Skeletal muscle satellite cell (primary cell): ENCODE measurements at regions not wholly inside any gene's neighbourhood (a gene's known extent, or its start where the extent isn't known, plus 50 kb on each side); places are given as distances from the start of the nearest gene placed in this dataset.

Source experiments
- H3K27me3 ChIP-seq: 2 replicates; pipeline ENCODE4 v1.7.0; 2013; ENCODE audit warnings: low read length; ENCODE audit not compliant: control insufficient read depth, insufficient read depth
- H3K36me3 ChIP-seq: 2 replicates; pipeline ENCODE4 v1.7.0; 2013; ENCODE audit warnings: mild to moderate bottlenecking, control low read depth, low read length; ENCODE audit not compliant: insufficient read depth
- H3K4me1 ChIP-seq: 2 replicates; pipeline ENCODE4 v1.7.0; 2013; ENCODE audit warnings: low read length; ENCODE audit not compliant: control insufficient read depth, insufficient read depth
- H3K4me2 ChIP-seq: 2 replicates; pipeline ENCODE4 v1.7.0; 2013; ENCODE audit warnings: mild to moderate bottlenecking, low read length
- H3K4me3 ChIP-seq: 2 replicates; pipeline ENCODE4 v1.7.0; 2013; ENCODE audit warnings: low read length
- H3K9ac ChIP-seq: 2 replicates; pipeline ENCODE4 v1.7.0; 2013; ENCODE audit warnings: mild to moderate bottlenecking, low read depth, low read length, moderate library complexity
- H3K9me3 ChIP-seq: replicated peaks from 2 replicates; pipeline ENCODE4 v1.7.0; 2013; ENCODE audit warnings: mild to moderate bottlenecking, control low read depth, low read length

GRCh38 chr15:37220949-37221670, 120.8 kb upstream of the MEIS2 start:
- Histone ChIP-seq H3K9me3 (no peaks in the 10 kb centered on the region), H3K9ac (no peak overlapping the region), H3K4me3 (no peak overlapping the region), H3K36me3 (no peaks in the 10 kb centered on the region), H3K27me3 (no peaks in the 10 kb centered on the region), H3K4me1 (no peaks in the 10 kb centered on the region), H3K4me2 (no peak overlapping the region)

DNA sequence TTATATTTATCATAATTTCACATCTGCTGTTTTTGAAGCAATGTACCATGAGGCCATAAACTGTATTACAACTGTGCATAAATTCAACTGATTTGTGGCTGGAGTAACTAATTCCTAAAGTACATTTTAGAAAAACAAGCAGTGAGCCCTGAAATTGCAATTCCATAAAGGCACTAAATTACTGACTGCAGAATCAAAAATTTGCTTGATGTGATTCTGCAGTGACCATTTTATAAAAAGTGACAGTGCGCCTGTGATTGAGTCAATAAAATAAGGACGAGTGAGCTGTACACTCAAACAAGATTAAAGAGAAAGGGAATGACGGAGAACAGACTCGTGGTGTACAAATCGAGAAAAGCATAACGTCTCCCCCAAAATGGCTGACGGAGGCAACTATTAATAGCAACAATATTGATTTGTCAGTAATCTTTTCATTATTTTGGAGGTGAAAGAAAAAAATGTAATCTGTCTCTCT, 121.4 kb upstream of the MEIS2 start:
- Histone ChIP-seq H3K4me1 (no peaks in the 10 kb centered on the region), H3K9ac (no peak overlapping the region), H3K27me3 (no peaks in the 10 kb centered on the region), H3K9me3 (no peaks in the 10 kb centered on the region), H3K4me2 (no peak overlapping the region), H3K4me3 (no peak overlapping the region), H3K36me3 (no peaks in the 10 kb centered on the region)

- H3K36me3 ChIP-seq = no peaks in the 10 kb centered on the region
- H3K4me3 ChIP-seq = no peak overlapping the region
- no peaks in the 10 kb centered on the region for H3K27me3 ChIP-seq
- no peak overlapping the region for H3K4me2 ChIP-seq
- no peaks in the 10 kb centered on the region for H3K4me1 ChIP-seq
- no peaks in the 10 kb centered on the region for H3K9me3 ChIP-seq
- no peak overlapping the region for H3K9ac ChIP-seq
Measured at GRCh38 chr15:37223089-37223488, 122.7 kb upstream of the MEIS2 start.

DNA sequence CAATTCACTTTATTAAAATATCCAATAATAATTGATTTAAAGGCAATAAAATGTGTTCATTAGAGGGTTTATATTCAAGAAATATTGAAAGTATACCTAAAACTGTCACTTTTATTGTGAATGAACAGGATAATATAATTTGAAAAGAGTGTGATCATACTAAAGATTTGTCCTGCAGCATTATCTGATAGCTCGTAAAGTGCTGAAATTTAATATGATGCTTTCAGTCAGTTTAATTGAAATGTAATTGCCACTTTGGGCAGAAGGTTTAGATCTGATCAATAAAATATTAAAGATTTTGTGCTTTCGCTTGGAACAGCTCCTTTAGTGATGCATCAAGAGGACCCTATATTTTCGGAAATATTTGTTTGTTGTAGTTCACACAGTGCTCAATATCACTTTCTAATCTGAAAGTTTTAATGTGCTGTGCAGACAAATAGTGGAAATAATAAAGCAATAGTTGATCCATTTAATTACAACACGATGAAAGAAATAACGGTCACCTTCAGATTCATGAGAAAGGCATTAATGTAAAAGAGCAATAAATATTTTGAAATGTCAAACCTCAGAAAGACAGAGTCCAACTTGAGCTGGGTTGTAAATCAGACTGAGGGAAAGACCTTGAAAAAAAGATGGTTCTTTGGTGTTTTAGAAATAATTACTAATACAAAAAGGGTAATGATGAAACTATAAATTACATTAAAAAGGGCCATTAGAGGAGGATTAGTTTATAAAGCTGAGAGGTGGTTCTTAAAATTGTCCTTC, 129.7 kb upstream of the MEIS2 start:
- Histone ChIP-seq H3K4me1 (no peaks in the 10 kb centered on the region), H3K36me3 (no peaks in the 10 kb centered on the region), H3K4me2 (no peak overlapping the region), H3K9ac (no peak overlapping the region), H3K27me3 (no peaks in the 10 kb centered on the region), H3K4me3 (no peak overlapping the region), H3K9me3 (no peaks in the 10 kb centered on the region)

DNA sequence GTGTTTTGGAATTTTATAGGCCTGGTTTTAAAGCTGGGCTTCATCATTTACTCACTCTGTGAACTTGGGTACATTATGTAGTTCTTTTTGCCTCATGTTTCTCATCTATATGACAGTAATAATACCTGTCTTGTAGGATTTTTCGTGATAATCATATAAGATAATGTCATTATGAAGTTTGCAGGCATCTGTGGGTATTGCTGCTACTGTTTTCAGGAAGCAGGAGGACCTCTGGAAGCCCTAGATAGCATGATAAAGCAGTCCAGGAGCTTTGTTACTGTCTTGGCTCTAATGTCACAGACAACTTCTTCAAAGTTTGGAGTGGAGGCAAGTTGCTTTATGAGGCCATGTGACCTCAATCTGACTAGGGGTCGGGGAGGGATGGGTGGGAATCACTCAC, 145.0 kb upstream of the MEIS2 start:
- Histone ChIP-seq H3K4me3 (no peak overlapping the region), H3K9me3 (no peaks in the 10 kb centered on the region), H3K36me3 (no peaks in the 10 kb centered on the region), H3K9ac (no peak overlapping the region), H3K4me1 (no peaks in the 10 kb centered on the region), H3K4me2 (no peak overlapping the region), H3K27me3 (no peaks in the 10 kb centered on the region)

- no peaks in the 10 kb centered on the region for H3K27me3 ChIP-seq
- H3K36me3 ChIP-seq = no peaks in the 10 kb centered on the region
- no peak overlapping the region for H3K4me2 ChIP-seq
- no peak overlapping the region for H3K9ac ChIP-seq
- H3K9me3 ChIP-seq = no peaks in the 10 kb centered on the region
- no peaks in the 10 kb centered on the region for H3K4me1 ChIP-seq
- H3K4me3 ChIP-seq = no peak overlapping the region
Measured at GRCh38 chr15:37246065-37246464, 145.7 kb upstream of the MEIS2 start.

GRCh38 chr15:37246856-37247255, 146.5 kb upstream of the MEIS2 start:
- Histone ChIP-seq H3K36me3 (no peaks in the 10 kb centered on the region), H3K4me1 (no peaks in the 10 kb centered on the region), H3K9me3 (no peaks in the 10 kb centered on the region), H3K4me3 (no peak overlapping the region), H3K4me2 (no peak overlapping the region), H3K9ac (no peak overlapping the region), H3K27me3 (no peaks in the 10 kb centered on the region)

GRCh38 chr15:37249249-37249648, 148.9 kb upstream of the MEIS2 start:
- Histone ChIP-seq H3K9ac (no peak overlapping the region), H3K9me3 (no peaks in the 10 kb centered on the region), H3K27me3 (no peaks in the 10 kb centered on the region), H3K4me2 (no peak overlapping the region), H3K4me1 (no peaks in the 10 kb centered on the region), H3K36me3 (no peaks in the 10 kb centered on the region), H3K4me3 (no peak overlapping the region)

GRCh38 chr15:37252530-37252929, 152.2 kb upstream of the MEIS2 start:
- H3K4me1 ChIP-seq = no peaks in the 10 kb centered on the region
- H3K4me3 ChIP-seq = no peak overlapping the region
- H3K9ac ChIP-seq = no peak overlapping the region
- no peaks in the 10 kb centered on the region for H3K27me3 ChIP-seq
- no peaks in the 10 kb centered on the region for H3K9me3 ChIP-seq
- no peaks in the 10 kb centered on the region for H3K36me3 ChIP-seq
- no peak overlapping the region for H3K4me2 ChIP-seq

- H3K4me1 ChIP-seq = no peaks in the 10 kb centered on the region
- H3K36me3 ChIP-seq = no peaks in the 10 kb centered on the region
- no peaks in the 10 kb centered on the region for H3K27me3 ChIP-seq
- H3K9ac ChIP-seq = no peak overlapping the region
- no peaks in the 10 kb centered on the region for H3K9me3 ChIP-seq
- H3K4me2 ChIP-seq = no peak overlapping the region
- no peak overlapping the region for H3K4me3 ChIP-seq
Measured at GRCh38 chr15:37253877-37254276, 153.5 kb upstream of the MEIS2 start.

DNA sequence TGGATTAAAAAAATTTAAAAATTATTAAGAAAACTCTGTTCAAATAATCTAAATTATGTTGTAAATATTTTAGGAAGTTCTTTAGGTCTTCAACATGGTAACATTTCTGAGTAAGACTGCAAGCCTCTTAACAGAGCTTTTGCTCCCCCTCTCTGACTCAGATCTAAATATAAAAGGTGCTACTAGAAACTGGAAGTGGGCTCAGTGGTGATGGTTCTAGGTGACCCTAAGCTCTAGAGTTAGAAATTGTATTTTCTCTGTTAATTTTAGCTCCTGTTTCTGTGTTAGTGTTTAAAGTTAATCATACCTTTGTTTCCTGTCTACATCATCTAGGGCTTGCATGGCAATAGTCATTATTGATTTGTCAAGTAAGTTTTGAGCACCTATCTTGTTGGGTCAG, 159.9 kb upstream of the MEIS2 start:
- Histone ChIP-seq H3K4me2 (no peak overlapping the region), H3K4me3 (no peak overlapping the region), H3K9me3 (no peaks in the 10 kb centered on the region), H3K9ac (no peak overlapping the region), H3K4me1 (no peaks in the 10 kb centered on the region), H3K27me3 (no peaks in the 10 kb centered on the region), H3K36me3 (no peaks in the 10 kb centered on the region)

DNA sequence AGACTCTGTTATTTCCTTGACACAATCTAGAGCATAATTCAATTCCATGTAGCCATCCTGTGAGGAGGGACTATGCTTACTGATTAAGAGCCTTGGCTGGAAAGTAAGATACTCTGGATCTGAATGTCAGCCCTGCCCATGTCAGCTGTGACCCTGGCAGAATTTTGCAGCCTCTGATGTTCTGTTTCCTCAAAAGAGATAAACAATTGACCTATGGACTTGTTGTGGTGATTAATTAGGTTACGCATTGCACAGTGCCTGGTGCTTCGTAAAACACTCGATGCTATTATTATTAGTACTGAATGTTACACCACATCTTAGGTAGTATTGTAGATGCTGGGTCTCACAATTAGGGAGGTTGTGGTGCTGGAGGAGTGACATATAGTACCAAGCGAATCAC, 161.3 kb upstream of the MEIS2 start:
- Histone ChIP-seq H3K9ac (no peak overlapping the region), H3K4me2 (no peak overlapping the region), H3K27me3 (no peaks in the 10 kb centered on the region), H3K36me3 (no peaks in the 10 kb centered on the region), H3K9me3 (no peaks in the 10 kb centered on the region), H3K4me3 (no peak overlapping the region), H3K4me1 (no peaks in the 10 kb centered on the region)
